ENCODE measurements at regions not wholly inside any gene's neighbourhood (a gene's known extent, or its start where the extent isn't known, plus 50 kb on each side); places are given as distances from the start of the nearest gene placed in this dataset.

GRCh38 chrX:69299951-69300714 is 134.9 kb upstream of the PJA1 start:
- DNase-seq: no peak

GRCh38 chrX:69299285-69299684 is 134.0 kb upstream of the PJA1 start:
- no peak for DNase-seq

- DNase-seq: no peak
Measured at GRCh38 chrX:69298466-69299140, 133.3 kb upstream of the PJA1 start.

- no peak for DNase-seq
Measured at GRCh38 chrX:69297506-69297905, 132.3 kb upstream of the PJA1 start.

GRCh38 chrX:69293776-69294601 is 128.7 kb upstream of the PJA1 start:
- DNase-seq: no peak

- no peak for DNase-seq
Measured at GRCh38 chrX:69291116-69291515, 125.9 kb upstream of the PJA1 start.

- no peak for DNase-seq
Measured at GRCh38 chrX:69290292-69290691, 125.0 kb upstream of the PJA1 start.

- DNase-seq: no peak
Measured at GRCh38 chrX:69289793-69290123, 124.5 kb upstream of the PJA1 start.

GRCh38 chrX:69289046-69289792 is 124.0 kb upstream of the PJA1 start:
- DNase-seq: no peak

- DNase-seq: no peak
Measured at GRCh38 chrX:69287095-69287494, 121.8 kb upstream of the PJA1 start.

- DNase-seq: no peak
Measured at GRCh38 chrX:69286565-69286906, 121.3 kb upstream of the PJA1 start.

GRCh38 chrX:69285881-69286564 is 120.8 kb upstream of the PJA1 start:
- DNase-seq: no peak

GRCh38 chrX:69285401-69285877 is 120.2 kb upstream of the PJA1 start:
- no peak for DNase-seq

GRCh38 chrX:69284491-69284890 is 119.2 kb upstream of the PJA1 start:
- no peak for DNase-seq

GRCh38 chrX:69282893-69283690 is 117.8 kb upstream of the PJA1 start:
- DNase-seq: no peak

GRCh38 chrX:69280933-69281332 is 115.7 kb upstream of the PJA1 start:
- no peak for DNase-seq

GRCh38 chrX:69279234-69279633 is 114.0 kb upstream of the PJA1 start:
- DNase-seq: no peak

GRCh38 chrX:69278031-69278687 is 112.9 kb upstream of the PJA1 start:
- DNase-seq: no peak

GRCh38 chrX:69277369-69277990 is 112.2 kb upstream of the PJA1 start:
- DNase-seq: no peak

GRCh38 chrX:69268611-69269010 is 103.4 kb upstream of the PJA1 start:
- DNase-seq: no peak

- no peak for DNase-seq
Measured at GRCh38 chrX:69264158-69264581, 98.9 kb upstream of the PJA1 start.
